T47D (cell line): ENCODE measurements at regions not wholly inside any gene's neighbourhood (a gene's known extent, or its start where the extent isn't known, plus 50 kb on each side); places are given as distances from the start of the nearest gene placed in this dataset.

Experiments
- DNase-seq, 2 experiments: peaks; one replicate each; pipeline versions ENCODE4 v3.0.0 to v3.0.0-alpha.2; 2011 to 2012; ENCODE audit warnings: low read depth in 1 of 2, low spot score in 1 of 2
- JUND ChIP-seq: IDR thresholded peaks from 2 replicates; pipeline ENCODE4 v1.6.1; 2012; ENCODE audit warnings: low read depth
- in situ Hi-C: cut with HindIII; loops from 2 replicates; pipeline ENCODE4 v1.10.0; 2016; ENCODE audit warnings: low sequenced_read_pairs, low pct_unique_long_range_greater_than_20kb

DNA sequence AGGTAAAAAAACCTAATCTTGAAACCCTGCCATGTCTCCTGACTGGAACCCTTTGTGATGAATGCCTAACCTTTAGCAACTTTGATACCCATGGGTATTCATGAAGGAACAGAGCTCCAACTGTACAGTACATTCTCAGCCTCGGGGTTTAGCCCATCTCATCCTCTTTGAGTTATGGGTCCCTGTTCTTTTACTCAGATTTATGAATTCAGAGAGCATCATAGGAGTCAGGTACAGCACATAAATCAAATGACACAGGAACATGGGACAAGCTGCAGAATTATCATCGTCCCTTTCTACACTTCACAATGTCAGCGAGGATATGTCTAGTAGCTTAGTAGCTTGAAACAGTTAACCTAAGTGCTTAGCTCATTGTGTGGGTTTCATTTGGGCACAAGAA is 527.4 kb downstream of the NOVA1 start:
- TF ChIP-seq JUND, result no peak
- in situ Hi-C loops, result no loop called here
- DNase-seq, result no peak

DNA sequence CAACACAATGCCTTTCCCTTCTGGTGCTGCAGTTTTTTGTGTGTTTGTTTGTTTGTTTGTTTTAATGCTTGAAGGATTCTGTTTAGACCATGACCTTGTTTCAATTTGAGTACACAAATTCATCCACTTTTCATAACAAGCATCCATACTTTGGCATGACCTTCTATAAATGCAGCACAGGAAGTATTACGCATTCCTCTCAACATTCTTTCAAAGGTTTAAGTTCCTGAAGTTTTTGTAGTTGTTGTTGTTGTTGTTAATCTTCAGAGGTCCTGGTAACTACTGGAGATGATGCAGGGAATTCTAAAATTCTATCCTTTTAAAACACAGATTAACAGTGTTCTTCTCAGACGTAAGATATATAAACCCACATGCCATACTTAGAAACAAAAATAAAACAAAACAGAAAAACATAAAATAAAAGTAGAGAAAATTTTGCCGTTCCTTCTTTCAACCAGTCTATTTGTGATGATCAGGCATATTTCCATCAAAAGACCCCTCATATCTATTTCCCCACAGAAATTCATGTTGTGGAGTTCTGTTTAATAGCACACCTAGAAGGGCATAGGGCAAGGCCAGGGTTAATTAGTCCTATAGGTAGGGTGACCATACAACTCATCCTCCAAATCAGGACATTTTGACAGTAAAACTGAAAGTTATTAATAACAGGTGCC is 529.9 kb downstream of the NOVA1 start:
- TF ChIP-seq JUND, result no peak
- in situ Hi-C loops, result no loop called here
- DNase-seq, result no peak

DNA sequence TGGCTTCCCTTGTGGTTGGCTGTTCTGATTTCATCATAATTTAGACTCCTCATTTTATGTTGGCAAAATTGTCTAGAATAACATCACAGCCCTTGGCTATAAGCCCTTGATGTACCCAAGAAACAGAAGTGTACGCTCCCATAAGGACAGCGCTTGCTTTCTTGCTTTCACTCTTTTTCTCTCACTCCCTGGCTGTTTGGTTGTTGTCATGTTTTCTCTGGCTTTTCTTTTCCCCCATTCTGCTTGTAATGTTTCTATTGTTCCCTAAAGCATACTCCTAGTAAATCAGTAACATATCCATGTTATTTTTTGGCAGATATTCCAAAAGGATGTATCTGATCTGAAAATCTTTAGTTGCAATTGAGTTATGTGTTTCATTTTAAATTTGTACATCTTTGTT is 530.5 kb downstream of the NOVA1 start:
- no peak for DNase-seq
- no peak for TF ChIP-seq JUND
- in situ Hi-C loops, result no loop called here

DNA sequence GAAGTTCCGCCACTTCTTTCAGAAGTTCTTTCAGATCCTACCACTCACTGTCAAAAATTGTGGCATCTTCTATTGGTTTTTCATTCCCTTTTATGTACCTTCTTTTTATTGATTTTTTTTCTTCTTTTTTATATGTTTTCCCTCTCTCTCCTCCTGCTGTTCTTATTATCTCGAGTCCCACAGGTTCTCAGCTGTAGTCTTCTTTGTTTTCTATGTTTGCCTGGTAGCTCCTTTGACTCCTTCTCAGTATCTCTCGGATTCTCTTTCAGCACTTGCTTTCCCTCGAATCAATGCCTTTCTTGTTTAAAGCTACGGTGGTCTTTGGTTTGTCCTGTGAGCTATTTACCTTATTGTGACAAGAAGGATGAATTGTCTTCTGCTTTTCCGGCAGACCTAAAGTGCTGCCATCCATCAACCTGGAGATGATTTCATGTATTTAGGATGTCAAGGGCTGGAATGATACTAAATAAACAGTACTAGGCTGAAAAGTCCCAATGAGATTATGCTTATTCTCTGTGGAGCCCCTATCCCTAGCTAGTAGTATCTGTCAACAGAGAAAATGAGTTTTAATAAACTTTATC is 541.7 kb downstream of the NOVA1 start:
- no peak for TF ChIP-seq JUND
- no peak for DNase-seq
- in situ Hi-C loops, result no loop called here

DNA sequence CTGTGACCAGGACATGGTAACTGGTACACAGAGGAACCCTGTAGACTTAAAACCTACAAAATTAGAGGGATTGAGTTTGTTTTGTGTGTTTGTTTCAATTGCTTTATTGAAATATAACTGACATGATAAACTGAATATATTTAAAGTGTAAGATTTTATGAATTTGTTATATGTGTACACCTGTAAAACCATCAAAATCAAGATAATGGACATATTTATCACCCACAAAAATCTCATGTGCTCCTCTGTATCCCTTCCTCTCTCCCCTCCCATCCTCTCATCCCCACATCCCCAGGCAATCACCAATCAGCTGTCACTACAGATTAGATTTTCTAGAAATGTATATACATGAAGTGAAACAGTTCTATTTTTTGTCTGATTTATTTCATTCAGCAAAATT is 565.5 kb downstream of the NOVA1 start:
- TF ChIP-seq JUND, result no peak
- no peak for DNase-seq
- in situ Hi-C loops, result no loop called here

DNA sequence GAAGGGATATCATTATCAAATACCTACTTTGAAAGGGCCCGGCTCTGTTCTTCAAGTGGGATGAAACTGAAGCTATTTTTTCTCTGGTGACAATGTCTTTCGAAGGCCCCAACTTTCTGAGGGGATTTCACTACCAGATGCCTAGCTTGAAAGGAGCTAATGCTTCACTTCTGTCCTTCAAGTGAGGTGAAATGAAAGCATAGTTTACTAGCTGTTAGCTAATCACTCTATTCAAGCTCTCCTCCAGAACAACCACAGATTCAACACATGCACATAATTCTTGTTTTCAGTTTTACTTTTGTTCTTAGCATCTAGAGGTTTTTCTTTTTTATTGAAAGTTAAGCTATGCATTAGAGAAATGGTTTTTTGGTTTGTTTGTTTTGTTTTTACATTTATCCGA is 571.4 kb downstream of the NOVA1 start:
- DNase-seq, result no peak
- TF ChIP-seq JUND, result no peak
- in situ Hi-C loops, result no loop called here

DNA sequence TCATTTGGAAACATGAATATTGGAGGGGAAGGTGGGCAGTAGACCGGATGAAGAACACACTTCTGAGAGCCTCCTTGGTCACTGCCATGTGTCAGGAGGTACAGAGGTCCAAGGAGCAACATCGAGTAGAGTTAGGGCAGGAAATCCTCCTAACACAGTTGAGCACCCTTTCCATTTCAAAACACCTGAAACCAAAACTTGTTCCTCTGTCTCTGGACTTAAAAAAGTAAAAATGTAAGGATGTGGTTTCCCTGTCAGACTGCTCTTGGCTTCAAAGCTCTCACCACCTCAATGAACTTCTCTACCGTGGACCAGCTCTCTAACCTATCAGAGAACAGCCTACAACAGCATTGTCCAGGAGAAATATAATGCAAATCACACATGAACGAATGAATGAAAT is 573.9 kb downstream of the NOVA1 start:
- in situ Hi-C loops, result no loop called here
- no peak for TF ChIP-seq JUND
- DNase-seq, result no peak

DNA sequence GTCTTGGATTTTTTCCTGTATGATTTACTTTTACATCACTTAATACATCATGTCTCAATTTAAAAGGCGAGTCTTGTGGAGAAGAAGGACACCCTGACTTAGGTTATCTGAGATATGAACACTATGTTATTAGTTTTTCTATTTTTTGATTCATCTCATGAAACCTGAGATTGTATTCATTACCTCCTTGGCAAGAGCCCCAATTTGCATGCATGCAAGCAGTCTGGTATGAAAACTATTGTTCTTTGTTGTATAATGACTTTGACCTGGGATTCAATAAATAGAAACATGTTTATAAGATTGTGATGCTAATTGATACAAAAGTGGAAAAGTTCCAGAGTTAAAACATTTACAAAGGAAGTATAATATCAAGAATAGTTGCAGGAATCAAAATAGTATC is 576.1 kb downstream of the NOVA1 start:
- TF ChIP-seq JUND, result no peak
- no peak for DNase-seq
- in situ Hi-C loops, result no loop called here

DNA sequence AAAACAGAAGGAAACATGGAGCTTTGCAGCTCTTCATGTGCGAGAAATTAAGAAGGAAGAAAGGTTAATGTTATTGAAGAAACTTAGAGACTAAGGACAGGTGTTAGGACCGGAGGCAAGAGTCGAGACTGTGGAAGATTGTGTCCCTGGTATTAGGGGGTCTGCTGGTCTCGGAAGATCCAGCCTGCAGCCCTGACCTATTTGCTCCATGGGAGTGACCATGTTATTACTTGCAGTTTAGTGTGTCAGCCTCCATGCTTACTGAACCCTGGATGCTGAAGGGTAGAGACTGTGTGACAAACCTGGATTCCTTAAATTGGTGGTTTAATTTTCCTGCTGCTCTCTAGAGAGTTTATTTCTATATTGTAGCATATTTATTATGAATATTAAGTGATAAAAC is 580.6 kb downstream of the NOVA1 start:
- no peak for TF ChIP-seq JUND
- DNase-seq, result no peak
- in situ Hi-C loops, result no loop called here

DNA sequence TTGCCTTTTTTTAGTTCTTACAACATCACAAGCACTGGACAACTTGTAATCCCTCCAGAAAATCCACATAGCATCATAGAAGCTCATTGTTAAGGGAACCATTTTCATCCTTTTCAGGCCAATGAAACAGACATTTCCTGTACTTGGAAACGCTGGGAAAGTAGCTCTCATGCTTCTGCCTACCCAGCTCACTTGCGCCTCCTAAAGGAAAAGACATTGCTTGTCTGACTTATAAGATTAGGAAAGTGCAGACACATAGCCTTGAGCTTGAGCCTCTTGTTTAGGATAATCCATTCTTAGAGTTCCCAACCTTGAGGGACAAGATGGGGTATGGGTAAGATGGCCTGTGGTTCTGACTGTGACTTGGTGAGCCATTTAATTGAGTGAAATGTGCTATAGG is 589.5 kb downstream of the NOVA1 start:
- in situ Hi-C loops, result no loop called here
- peak in 1 of 2 experiments; percentile 32 for DNase-seq
- TF ChIP-seq JUND, result no peak

DNA sequence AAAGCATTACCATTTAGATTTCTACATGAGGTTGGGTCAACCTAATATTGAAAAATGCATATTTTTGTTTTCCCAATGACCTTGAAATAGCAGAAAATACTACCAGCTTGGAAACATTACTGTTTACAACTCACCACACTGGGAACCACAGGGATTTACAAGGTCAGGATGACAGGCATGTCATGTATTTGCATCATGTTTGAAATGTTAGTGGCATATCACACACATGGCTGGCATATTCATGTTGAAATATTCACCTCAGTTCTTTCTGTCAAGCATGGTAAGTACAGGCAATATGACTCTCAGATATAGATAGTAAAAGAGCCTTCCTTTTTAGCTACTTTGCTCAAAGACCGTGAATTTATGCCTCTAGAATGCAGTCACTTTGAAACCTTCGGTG is 593.5 kb downstream of the NOVA1 start:
- in situ Hi-C loops, result no loop called here
- no peak for DNase-seq
- TF ChIP-seq JUND, result no peak

DNA sequence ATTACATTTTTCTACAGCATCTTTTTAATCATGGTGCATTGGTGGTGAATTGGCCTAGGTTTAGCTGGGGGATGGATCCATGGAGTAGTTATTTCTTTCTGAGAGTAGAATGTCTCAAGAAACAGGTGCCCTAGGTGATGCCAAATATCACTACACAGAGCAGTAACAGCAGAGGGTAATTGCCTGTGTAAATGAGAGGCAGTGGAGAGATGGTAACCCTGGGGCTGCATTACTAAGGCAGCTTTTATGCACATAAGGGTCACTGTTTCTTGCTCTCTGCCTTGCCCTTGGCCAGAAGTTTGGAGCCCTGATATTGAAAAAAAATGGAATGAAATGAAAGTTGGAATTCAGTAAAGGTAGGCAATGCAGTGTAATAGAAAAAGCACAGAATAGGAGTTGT is 604.0 kb downstream of the NOVA1 start:
- DNase-seq, result no peak
- in situ Hi-C loops, result no loop called here
- TF ChIP-seq JUND, result no peak

DNA sequence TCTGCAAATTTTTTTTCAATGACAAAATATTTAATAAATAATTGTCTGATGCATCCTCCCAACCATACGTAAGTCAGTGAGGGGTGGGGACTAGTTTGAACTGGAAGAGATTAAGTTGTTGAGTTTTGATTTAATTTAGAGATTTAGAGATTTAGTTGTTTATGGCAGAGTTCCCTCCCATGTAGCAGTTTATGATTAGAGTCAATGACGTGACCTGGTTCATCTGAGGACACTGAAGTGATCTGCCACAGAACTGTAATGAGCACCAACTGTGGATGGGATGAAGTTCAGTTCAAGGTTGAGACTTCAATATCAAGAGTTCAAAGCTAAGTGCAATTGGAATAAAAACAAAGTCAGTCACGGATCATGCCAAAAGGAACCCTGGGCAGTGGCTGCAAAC is 609.3 kb downstream of the NOVA1 start:
- DNase-seq, result no peak
- in situ Hi-C loops, result no loop called here
- TF ChIP-seq JUND, result no peak

DNA sequence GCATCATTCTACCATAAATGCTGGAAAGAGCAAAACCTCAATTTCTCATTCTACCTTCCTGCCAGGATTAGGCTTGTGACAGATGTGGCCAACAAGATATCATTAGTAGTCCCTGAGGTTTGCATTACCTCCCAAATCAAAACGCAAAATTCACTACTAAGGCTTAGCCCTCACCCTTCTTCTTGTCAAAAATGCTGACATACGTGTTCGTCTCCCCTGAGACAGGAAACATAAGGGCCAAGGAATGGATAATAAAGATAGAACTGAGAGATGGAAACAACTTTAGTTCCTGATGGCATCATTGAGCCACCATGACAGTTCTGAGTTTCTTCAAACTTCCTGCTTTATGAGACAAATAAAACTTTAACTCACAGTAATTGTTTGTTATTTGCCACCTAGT is 642.1 kb downstream of the NOVA1 start:
- in situ Hi-C loops, result no loop called here
- no peak for DNase-seq
- TF ChIP-seq JUND, result no peak
